NT2/D1 (cell line): ENCODE measurements at regions not wholly inside any gene's neighbourhood (a gene's known extent, or its start where the extent isn't known, plus 50 kb on each side); places are given as distances from the start of the nearest gene placed in this dataset.

Experiments used
- SUZ12 ChIP-seq: IDR thresholded peaks from 2 replicates; pipeline ENCODE4 v1.6.1; 2011; ENCODE audit not compliant: insufficient read length, insufficient read depth; ENCODE audit errors: extremely low read depth
- ZNF274 ChIP-seq: IDR thresholded peaks from 2 replicates; pipeline ENCODE4 v1.6.1; 2011; ENCODE audit warnings: mild to moderate bottlenecking, low read depth, low read length

DNA sequence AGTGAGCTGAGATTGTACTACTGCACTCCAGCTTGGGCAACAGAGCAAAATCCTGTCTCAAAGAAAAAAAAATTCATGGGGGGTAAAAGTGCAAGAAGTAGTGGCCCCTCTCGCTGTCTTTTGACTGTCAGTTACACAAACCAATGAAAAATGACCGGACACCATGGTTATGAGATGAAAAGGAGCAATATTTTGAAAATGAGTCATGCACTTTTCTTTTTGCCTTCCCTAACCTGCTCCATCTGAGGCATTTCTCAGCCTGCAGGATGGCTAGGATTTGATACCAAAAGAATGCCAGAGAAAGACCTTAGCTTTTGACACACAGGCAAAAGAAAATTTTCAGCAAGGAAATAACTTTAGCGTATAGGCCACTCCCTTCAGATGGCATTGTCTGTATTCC lies 181.7 kb upstream of the ARID1B start:
- TF ChIP-seq ZNF274 (no peak), SUZ12 (no peak)
